VCaP (cell line): ENCODE measurements at regions not wholly inside any gene's neighbourhood (a gene's known extent, or its start where the extent isn't known, plus 50 kb on each side); places are given as distances from the start of the nearest gene placed in this dataset.

Experiments used
- H3K27ac ChIP-seq: fragments of 450-650 bp; 2 replicates; pipeline ENCODE4 v1.5.1; 2017
- TF ChIP-seq, protein P1 (sequence below): fragments of 450-650 bp; conservative IDR thresholded peaks from 2 replicates; pipeline ENCODE4 v1.5.1; 2017; ENCODE audit warnings: mild to moderate bottlenecking, moderate library complexity

DNA sequence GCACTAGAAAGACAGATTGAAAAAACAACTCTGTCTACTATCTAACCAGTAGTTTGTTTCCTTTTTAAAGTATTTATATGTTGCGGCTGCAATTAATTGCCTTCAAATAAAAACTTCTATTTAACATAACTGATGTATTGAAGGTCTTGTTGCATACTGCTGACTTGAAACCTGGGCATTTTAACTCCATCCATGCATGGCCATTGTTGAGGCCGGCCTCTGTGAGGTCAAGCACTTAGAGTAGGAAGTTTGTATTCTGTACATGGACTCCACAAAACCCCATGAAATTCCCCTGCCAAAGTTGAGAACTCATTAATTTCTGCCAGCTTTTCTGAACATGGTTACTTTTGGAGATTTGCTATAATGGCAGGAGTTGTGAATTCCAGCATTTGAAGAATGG lies 150.6 kb downstream of the GAS1 start:
- TF ChIP-seq, protein P1, sequence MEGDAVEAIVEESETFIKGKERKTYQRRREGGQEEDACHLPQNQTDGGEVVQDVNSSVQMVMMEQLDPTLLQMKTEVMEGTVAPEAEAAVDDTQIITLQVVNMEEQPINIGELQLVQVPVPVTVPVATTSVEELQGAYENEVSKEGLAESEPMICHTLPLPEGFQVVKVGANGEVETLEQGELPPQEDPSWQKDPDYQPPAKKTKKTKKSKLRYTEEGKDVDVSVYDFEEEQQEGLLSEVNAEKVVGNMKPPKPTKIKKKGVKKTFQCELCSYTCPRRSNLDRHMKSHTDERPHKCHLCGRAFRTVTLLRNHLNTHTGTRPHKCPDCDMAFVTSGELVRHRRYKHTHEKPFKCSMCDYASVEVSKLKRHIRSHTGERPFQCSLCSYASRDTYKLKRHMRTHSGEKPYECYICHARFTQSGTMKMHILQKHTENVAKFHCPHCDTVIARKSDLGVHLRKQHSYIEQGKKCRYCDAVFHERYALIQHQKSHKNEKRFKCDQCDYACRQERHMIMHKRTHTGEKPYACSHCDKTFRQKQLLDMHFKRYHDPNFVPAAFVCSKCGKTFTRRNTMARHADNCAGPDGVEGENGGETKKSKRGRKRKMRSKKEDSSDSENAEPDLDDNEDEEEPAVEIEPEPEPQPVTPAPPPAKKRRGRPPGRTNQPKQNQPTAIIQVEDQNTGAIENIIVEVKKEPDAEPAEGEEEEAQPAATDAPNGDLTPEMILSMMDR: no peak
- no peak overlapping the region for H3K27ac ChIP-seq

DNA sequence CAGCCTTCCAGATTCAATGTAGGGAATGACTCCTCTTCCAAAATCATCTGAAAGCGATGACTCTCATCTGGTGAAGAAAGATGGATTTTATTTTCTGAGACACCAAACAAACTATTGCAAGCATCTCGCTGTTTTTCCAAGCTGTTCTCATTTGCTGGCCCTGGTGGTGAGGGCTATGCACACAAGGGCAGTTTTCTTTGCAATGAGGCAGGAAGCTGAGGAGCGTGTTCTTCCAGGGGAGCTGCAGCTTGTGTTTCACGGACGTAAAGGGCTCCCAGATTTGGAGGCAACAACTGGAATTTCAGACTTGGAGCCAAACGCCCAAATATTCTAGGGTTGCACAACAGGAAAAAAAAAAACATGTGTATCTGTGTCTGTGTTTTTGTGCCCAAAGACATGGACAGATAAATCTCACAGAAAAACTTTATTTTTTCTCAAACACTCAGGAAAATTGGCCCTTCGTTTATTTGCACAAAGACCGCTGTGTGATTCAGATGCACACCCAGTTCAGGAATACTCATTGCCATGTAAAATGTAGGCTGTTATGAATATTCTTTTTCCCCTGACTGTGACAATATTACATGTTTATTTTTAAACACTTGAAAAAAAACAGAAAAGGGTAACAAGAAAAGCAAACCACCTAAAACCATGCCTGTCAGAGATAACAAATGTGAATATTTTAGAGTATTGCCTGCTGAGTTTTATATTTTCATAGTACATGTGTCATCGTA lies 151.3 kb downstream of the GAS1 start:
- no peak overlapping the region for H3K27ac ChIP-seq
- TF ChIP-seq, protein P1: no peak

DNA sequence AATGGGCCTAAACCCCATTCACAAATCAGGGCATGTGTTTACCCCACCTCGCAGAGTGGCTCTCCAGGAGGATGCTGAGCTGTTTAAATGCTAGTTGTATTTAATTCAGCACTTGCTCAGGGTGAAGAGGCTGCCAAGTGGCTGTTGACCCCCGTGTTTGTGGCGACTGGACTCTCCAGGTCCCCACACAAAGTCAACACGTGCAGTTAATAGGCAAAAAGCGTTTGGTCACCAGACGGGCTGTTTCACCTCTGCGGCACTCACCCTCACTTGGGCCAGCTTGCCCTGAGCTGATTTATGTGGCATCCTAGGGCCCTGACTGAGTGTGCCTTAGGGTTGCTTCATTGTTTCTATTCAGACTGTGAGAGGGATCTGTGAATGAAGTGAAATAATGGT lies 152.3 kb downstream of the GAS1 start:
- H3K27ac ChIP-seq: no peak overlapping the region
- TF ChIP-seq, protein P1: no peak

DNA sequence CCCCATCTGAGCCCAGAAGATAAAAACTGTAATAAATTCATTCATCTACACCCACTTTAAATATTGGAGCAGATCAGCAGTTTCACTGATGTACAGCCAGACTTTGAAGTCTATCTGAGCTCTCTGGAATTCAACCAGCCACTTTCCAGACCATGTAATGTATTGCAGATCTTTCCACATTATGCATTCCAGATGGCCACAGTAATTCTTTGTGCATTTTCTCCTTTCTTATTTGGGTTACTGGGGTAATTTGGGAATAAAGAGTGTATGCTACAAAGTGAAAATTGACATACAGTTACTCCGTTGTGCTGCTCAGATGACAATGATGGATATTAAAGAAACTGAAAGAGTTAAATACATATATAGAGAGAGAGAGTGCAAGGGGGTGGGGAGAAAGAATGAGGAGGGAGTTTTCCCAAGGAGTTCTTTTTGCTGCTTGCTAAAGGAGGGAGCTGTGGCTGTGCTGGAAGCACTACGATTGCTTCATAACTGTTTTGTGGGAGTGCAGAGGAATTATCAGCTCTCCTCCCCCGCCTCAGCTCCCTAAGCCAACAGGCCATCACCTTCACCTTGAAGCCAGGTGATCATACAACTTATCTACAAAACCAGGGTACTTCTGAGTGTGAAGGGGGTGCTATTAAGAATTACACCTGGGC lies 152.8 kb downstream of the GAS1 start:
- no peak overlapping the region for H3K27ac ChIP-seq
- TF ChIP-seq, protein P1: no peak

DNA sequence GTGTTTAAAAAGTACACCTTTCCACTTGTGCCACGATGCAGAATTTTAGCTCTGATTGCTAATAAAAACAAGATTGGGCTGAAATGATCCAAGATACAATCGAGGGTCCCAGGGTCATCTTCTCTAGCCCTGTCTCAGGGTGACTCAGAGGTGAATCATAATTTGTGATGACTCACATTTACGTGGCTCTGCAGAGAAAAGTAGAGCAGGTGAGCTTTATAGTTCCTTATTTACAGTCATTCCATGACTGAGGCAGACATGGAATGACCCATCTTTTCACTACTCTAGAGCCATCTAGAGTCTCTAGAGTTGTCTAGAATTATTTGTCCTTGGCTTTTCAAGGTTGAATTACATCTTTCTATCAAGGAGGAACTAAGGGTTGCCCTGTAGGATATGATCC lies 155.2 kb downstream of the GAS1 start:
- H3K27ac ChIP-seq: no peak overlapping the region
- TF ChIP-seq, protein P1: no peak

DNA sequence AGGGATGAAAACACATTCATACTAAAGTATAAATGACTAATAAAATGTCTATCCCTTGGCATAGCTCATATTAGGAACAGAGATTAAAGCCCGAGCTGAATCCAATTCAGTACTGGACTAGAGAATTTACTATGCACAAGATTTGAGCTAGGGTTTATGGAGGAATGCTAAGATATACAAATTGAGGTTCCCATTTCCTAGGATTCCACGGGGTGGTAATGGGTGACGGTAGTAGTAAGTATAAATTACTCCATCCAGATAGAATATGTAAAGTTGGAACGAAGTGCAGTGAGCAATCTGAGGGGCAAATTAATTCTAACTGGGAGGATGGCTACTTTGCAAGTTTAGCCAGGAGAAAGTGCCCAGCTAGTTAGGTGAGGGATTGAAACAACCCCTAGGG lies 156.5 kb downstream of the GAS1 start:
- TF ChIP-seq, protein P1: no peak
- H3K27ac ChIP-seq: no peak overlapping the region

DNA sequence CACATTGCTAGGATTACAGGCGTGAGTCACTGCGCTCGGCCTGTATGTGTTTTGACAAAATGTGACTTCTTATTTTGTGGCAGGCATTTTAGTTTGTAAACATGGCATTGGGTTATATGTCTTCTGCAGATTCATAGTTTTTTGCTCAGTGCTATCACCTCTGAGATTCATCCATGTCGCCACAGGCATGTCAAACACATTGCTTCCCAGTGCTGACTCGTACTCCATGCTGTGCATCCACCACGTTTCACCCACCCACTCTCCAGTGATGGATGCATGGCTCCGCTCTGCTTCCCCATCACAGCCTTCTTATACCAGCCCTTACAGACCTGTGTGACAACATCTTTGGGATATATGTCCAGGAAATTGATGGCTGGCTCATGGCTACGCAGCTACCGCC lies 158.8 kb downstream of the GAS1 start:
- TF ChIP-seq, protein P1: no peak
- no peak overlapping the region; the same call in 1 of the 2 replicates for H3K27ac ChIP-seq
